ENCODE measurements at regions not wholly inside any gene's neighbourhood (a gene's known extent, or its start where the extent isn't known, plus 50 kb on each side); places are given as distances from the start of the nearest gene placed in this dataset.

GRCh38 chr13:84686458-84686857 lies 804.2 kb upstream of the SLITRK1 start:
- TF ChIP-seq CTCF (conservative IDR thresholded peaks at IDR 0.05 in 1 of 2, IDR thresholded peaks at IDR 0.05 in 1 of 2; ENCODE audit: low read depth in 1 of 2, low read length in 2 of 2) (no peak), EZH2 (IDR thresholded peaks at IDR 0.05; ENCODE audit: low read length, missing control alignments) (no peak)
